GM21717 (cell line): ENCODE measurements at regions not wholly inside any gene's neighbourhood (a gene's known extent, or its start where the extent isn't known, plus 50 kb on each side); places are given as distances from the start of the nearest gene placed in this dataset.
"Not testable (repeated sequence)": the region's sequence is repeated elsewhere in the genome, so short reads cannot be mapped to it uniquely, and the experiment has no call there.

ENCODE experiments used
- ATAC-seq: cut with Tn5 transposase; IDR thresholded peaks from one replicate; pipeline ENCODE4 v1.9.1; 2021; ENCODE audit warnings: mild to moderate bottlenecking, moderate library complexity; ENCODE audit not compliant: unreplicated experiment

DNA sequence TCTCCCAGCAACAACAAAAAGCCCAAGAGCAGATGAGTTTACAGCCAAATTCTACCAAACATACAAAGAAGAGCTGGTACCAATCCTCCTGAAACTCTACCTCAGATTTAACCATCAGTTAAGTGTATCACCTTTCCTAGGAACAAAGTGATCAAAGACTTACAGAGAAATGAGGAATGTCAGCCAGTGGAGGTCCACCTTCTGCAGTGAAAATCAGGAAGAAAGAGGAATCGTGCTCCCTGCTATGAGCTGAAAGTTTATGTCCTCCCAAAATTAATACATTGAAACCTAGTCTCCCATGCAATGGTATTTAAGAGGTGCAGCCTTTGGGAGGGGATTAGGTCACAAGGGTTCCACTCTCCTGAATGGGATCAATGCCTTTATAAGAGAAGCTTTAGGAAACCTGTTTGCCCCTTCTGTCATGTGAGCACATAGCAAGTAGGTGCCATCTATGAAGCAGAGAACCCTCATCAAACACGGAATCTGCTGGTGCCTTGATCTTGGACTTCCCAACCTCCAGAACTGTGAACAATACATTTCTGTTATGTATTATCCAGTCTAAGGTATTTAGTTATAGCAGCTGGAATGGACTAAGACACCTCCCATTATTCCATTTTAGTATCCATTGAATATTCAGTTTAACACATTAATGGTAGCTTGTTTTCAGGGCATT lies 139.0 kb upstream of the FZD8 start:
- ATAC-seq = no peak

DNA sequence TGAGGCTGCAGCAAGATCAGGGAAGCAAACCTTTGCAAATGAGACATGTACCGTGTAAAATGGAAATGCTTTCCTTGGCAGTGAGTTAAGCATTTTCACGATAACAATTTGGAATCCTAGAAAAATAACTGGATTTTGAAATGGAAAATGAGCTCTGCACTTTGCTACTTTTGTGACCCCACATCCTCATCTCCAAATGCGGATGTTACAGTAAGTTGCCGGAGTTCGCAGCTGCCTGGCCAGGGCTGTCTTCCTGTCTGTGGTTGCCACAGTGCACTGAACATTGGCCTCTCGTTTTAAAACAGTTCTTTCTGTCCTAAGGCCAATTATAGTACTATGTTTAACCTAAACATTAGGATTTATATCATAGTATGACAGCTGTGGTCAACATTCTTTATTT lies 136.2 kb upstream of the FZD8 start:
- ATAC-seq = no peak

GRCh38 chr10:35776557-35776956 lies 134.5 kb upstream of the FZD8 start:
- not testable (repeated sequence) for ATAC-seq

DNA sequence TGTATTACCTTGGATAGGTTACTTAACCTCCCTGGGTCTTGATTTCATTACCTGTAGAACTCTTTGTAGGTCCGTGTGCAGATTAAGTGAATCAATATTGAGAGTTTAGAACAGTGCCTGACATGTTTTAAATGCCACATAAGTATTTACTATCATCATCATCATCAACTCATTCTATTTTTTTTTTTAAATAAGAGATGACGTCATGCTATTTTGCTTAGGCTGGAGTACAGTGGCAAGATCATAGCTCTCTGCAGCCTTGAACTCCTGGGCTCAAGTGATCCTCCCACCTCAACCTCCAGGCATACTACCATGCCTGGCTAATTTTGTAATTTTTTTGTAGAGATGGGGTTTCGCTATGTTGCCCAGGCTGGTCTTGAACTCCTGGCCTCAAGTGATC lies 132.0 kb upstream of the FZD8 start:
- no peak for ATAC-seq

DNA sequence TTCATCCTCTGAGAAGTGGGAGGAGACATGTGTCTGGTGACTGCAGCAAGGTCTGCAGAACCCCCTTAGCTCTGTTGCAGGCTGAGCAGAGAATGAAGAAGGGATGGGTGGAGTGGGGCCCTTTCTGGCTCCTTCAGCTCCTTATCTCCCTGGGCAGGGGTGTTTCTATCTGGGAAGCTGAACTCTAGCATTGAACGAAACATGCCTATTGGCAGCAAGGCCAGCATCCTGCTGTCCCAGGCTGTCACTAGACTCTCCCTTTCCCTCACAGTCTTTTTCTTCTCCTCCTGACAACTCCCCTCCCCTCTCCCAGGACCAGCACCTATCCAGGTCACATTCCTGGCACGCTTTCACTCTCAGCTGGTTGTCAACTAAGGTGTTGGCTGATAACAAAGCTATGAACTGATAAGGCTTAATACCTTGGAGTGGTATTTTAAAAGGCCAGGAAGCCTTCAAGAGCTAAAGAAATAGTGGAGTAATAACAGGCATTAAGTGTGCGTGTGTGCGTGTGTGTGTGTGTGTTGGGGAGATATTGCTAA lies 128.8 kb upstream of the FZD8 start:
- no peak for ATAC-seq

DNA sequence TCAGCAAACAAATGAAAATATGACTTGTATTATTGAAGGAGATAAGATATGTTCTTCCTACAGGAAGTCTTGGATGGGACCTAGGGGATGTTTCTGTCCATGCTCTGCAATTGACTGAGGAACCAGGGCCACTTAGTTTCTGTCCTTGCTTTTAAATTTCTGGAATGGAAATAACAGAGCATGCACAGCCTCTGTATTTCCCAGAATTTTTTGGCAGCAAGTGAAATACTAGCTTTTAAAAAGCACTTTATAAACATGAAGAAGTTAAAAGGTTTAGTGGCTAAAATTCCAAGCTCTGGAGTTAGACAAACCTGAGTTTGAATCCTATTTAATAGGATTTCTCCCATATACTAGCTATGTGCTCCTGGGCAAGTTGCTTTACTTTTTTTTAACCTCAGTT lies 127.7 kb upstream of the FZD8 start:
- ATAC-seq = no peak

GRCh38 chr10:35768731-35769130 lies 126.6 kb upstream of the FZD8 start:
- ATAC-seq = no peak

- no peak for ATAC-seq
Observed at GRCh38 chr10:35768011-35768410, 125.9 kb upstream of the FZD8 start.

GRCh38 chr10:35765996-35766395 lies 123.9 kb upstream of the FZD8 start:
- no peak for ATAC-seq

GRCh38 chr10:35765066-35765527 lies 123.0 kb upstream of the FZD8 start:
- no peak for ATAC-seq

GRCh38 chr10:35762311-35763030 lies 120.4 kb upstream of the FZD8 start:
- no peak for ATAC-seq

GRCh38 chr10:35758076-35758475 lies 116.0 kb upstream of the FZD8 start:
- no peak for ATAC-seq

- no peak for ATAC-seq
Observed at GRCh38 chr10:35754519-35754918, 112.4 kb upstream of the FZD8 start.

DNA sequence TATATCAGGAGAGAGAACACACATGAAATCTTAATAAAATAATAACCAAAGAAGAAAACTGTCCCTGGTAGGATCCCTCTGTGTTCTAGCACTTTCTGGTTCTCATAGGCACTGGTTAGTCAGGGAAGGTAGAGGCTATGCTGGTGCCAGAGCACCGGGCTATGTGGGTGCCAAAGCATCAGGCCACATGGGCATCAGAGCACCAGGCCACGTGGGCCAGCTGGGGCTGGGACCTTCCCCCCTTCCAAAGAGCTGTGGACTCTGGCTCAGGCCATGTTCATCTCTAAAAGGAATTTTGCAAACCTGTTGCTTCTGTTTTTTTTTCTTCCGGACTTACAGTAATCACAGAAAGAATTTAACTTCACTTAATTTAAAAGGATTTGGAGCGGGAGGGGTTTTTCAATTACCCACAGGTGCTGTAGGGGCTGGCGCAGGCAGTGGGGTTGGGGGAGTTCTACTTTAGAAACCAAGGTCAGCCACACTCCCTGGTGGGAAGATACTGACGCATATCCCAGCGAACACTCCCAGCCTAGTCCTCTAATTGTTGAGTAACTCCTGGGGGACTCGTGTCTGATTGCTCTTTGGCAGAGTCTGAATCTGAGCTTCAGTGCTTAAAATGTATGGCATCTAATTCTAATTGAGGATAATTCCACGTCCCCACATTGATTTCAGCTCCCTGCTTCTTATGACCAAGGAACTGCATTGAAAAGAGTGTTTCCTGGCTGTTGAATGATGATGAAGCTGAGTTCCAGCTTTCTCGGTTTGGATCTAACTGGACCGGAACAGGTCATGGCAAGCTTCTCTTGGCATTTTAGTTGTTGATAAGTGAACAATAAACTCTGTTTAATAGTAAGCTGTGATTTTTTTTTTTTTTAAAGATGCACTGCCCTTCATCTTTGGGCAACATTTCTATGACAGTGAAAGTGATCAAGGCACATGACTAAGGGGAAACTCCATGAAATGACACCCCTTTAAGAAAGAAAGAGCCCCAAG lies 110.7 kb upstream of the FZD8 start:
- ATAC-seq = no peak

DNA sequence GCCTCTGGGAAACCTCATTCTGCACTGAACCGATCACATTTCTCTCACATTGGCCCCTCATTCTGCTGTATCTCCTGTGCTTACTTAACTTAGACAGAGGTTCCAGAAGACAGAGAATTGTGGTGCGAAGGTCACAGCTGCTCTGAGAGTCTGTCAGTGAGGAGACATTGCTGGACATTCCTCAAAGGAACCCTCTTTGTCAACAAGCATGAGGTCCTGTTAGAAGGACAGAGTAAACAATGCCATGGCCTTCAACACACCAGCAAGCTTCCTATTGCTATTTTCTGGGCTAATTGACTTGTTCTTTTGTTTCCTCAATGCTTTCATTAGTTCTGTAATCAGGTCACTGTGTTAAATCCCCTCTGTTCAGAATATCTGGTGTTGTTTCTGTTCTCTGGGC lies 109.3 kb upstream of the FZD8 start:
- ATAC-seq = no peak

- no peak for ATAC-seq
Observed at GRCh38 chr10:35749230-35749629, 107.1 kb upstream of the FZD8 start.

DNA sequence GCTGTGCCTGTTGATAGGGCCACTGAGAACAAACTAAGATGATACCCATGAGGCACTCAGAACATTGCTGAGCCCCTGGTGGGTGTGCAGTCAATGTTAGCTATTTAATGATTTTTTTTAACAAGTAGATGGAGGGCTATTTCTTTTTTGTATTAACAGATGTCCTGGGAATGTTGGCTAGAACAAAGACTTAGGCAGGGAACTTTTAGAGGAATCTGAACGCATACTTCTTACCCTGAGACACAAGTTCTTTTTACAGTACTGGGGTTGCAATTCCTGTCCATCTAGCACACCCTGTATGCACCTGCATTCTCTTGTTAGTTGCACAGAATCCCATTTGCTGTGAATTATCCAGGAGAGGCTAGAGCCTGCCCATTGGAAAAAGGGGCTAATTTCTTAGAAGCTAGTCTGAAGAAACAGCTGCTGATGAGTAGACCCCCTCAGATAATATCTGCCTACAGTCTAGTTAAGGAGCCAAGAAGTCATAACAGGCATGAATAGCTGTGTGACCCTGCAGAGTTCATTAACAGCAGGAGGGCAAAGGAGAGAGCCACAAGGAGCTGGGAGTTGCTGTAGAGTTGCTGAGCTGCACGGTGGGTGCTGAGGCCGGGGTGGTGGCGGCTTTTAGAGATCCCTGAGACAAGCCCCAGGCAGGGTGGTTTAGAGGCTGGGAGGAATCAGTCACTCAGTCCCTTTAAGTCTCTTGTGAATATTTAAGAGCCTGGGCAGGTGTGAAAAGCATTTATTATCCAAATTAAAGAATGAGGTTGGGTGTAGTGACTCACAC lies 103.7 kb upstream of the FZD8 start:
- no peak for ATAC-seq

- no peak for ATAC-seq
Observed at GRCh38 chr10:35743851-35744250, 101.8 kb upstream of the FZD8 start.

DNA sequence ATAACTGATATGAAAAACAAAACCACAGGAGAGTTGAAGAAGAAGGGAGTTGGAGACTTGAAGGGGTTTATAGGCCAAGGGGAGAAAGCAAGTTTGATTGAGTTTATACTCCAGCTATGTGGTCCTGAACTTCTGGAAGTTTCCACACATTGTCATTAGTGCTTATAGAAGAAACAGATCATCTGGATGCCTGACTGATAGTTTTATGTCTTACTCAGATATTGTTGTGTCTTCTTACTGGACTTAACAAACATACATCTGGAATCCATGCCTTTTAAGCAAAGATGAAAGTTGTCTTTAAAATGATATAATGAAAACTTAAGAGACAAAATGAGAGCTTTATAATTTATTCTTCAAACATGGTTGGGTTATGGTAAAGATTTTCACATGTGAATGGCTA lies 101.3 kb upstream of the FZD8 start:
- no peak for ATAC-seq

GRCh38 chr10:35739998-35740397 lies 97.9 kb upstream of the FZD8 start:
- no peak for ATAC-seq
